HepG2 (cell line): ENCODE measurements at regions not wholly inside any gene's neighbourhood (a gene's known extent, or its start where the extent isn't known, plus 50 kb on each side); places are given as distances from the start of the nearest gene placed in this dataset.

Source experiments
- ATAC-seq: fragments of 200-7000 bp; cut with Tn5 transposase; 3 replicates; pipeline ENCODE4 v1.9.1; 2020; ENCODE audit warnings: mild to moderate bottlenecking, moderate library complexity
- BruUV-seq: library from RNA; stranded (reverse); fragments of 400-500 nt; replicated peaks from 2 replicates; lab custom pipeline; 2021; lab: Mats Ljungman, UMichigan
- CTCF ChIA-PET: fragments of 300-600 bp; formaldehyde crosslinking; extraction: SDS; loops from one replicate; lab custom pipeline; 2021; ENCODE audit warnings: low total read pairs, inconsistent platforms, low intra/inter-chr PET ratio; lab: Yijun Ruan, JAX
- POLR2A ChIA-PET: fragments of 350-600 bp; sonication (Branson Sonifier 250); formaldehyde crosslinking; loops from one replicate; lab custom pipeline; 2020; ENCODE audit warnings: antibody characterized with exemption, inconsistent platforms; lab: Yijun Ruan, JAX
- DNase-seq: peaks from one replicate; pipeline ENCODE4 v3.0.0-alpha.2; 2015; ENCODE audit warnings: low spot score
- FAIRE-seq: peaks from 3 replicates; lab custom pipeline; 2011; peaks lifted over from hg19 to GRCh38; lab: Jason Lieb, UNC
- H2AFZ ChIP-seq: one replicate; pipeline ENCODE4 v1.6.1; 2011; ENCODE audit warnings: low read length, inconsistent platforms
- H3K27ac ChIP-seq: fragments of 300-600 bp; 3 replicates; pipeline ENCODE4 v1.8.0; 2011; ENCODE audit warnings: mixed run types, mild to moderate bottlenecking, mixed read lengths, low read length, inconsistent platforms; ENCODE audit not compliant: insufficient read depth; ENCODE audit errors: extremely low read length
- H3K27me3 ChIP-seq, 2 experiments: fragments of 200-600 bp in 1 of 2; 2 replicates in 1 of 2; 3 replicates in 1 of 2; pipeline versions ENCODE4 v1.6.0 to v1.8.0; 2011; ENCODE audit warnings: low read length in 2 of 2, mild to moderate bottlenecking in 2 of 2, moderate library complexity in 2 of 2, inconsistent platforms in 1 of 2; ENCODE audit not compliant: insufficient read depth in 2 of 2, control insufficient read depth in 1 of 2
- H3K36me3 ChIP-seq, 2 experiments: fragments of 200-600 bp in 1 of 2; replicated peaks in 1 of 2; 2 replicates in 1 of 2; 3 replicates in 1 of 2; pipeline versions ENCODE4 v1.5.1 to v1.8.0; 2011; ENCODE audit warnings: low read length in 2 of 2, inconsistent platforms in 1 of 2; ENCODE audit not compliant: insufficient read depth in 2 of 2, control insufficient read depth in 1 of 2
- H3K4me1 ChIP-seq: 2 replicates; pipeline ENCODE4 v1.5.1; 2012; ENCODE audit warnings: low read length, inconsistent platforms; ENCODE audit not compliant: insufficient read depth
- H3K4me2 ChIP-seq: 2 replicates; pipeline ENCODE4 v1.6.0; 2011; ENCODE audit warnings: low read depth, low read length, inconsistent platforms
- H3K4me3 ChIP-seq, 3 experiments: fragments of 200-600 bp in 1 of 3; sonication (generic), shearing (Covaris generic) in 1 of 3; replicated peaks in 1 of 3; 2 replicates each; pipeline ENCODE4 v1.5.1; 2011 to 2016; ENCODE audit warnings: low read length in 3 of 3, inconsistent platforms in 2 of 3, low read depth in 2 of 3, mild to moderate bottlenecking in 2 of 3, control low read depth in 1 of 3, mixed read lengths in 1 of 3; ENCODE audit not compliant: insufficient read depth in 1 of 3
- H3K79me2 ChIP-seq: one replicate; pipeline ENCODE4 v1.6.1; 2011; ENCODE audit warnings: low read length, inconsistent platforms; ENCODE audit not compliant: insufficient read depth
- H3K9ac ChIP-seq: 2 replicates; pipeline ENCODE4 v1.6.0; 2011; ENCODE audit warnings: mild to moderate bottlenecking, low read depth, low read length, inconsistent platforms; ENCODE audit not compliant: insufficient read depth
- H3K9me3 ChIP-seq: 2 replicates; pipeline ENCODE4 v1.5.1; 2012; ENCODE audit warnings: mild to moderate bottlenecking, low read length
- H4K20me1 ChIP-seq: 2 replicates; pipeline ENCODE4 v1.6.0; 2011; ENCODE audit warnings: inconsistent platforms, mild to moderate bottlenecking, low read length, moderate library complexity; ENCODE audit not compliant: insufficient read depth
- ZC3H4 ChIP-seq: sonication (generic); formaldehyde crosslinking; IDR thresholded peaks from 2 replicates; pipeline ENCODE4 v1.4.0; 2020; ENCODE audit warnings: missing genetic modification reagents, borderline replicate concordance
- WGBS: methylation state at CpG from one replicate; pipeline ENCODE4 v1.1.6; 2017; ENCODE audit warnings: low lambda C conversion rate; 5-methylcytosine and 5-hydroxymethylcytosine counted together
- in situ Hi-C: cut with HindIII; loops from 2 replicates; pipeline ENCODE4 v1.10.0; 2017; ENCODE audit warnings: low pct_unique_long_range_greater_than_20kb; ENCODE audit not compliant: extremely low pct_ligation_motif_present
- intact Hi-C: fragments of 100-400 bp; cut with micrococcal nuclease; formaldehyde crosslinking; loops from one replicate; pipeline ENCODE4 v1.10.0; 2022; ENCODE audit not compliant: unreplicated experiment
- TF ChIP-seq, protein P1 (sequence below): sonication (generic); formaldehyde crosslinking; IDR thresholded peaks from 2 replicates; pipeline ENCODE4 v1.4.0; 2020; ENCODE audit warnings: mild to moderate bottlenecking, missing genetic modification reagents
- TF ChIP-seq, protein P2 (sequence below): IDR thresholded peaks from 2 replicates; pipeline ENCODE4 v1.6.1; 2016; ENCODE audit warnings: low read depth, missing genetic modification reagents, missing compliant biosample characterization
- TF ChIP-seq, protein P3 (sequence below): sonication (generic); formaldehyde crosslinking; IDR thresholded peaks from 2 replicates; pipeline ENCODE4 v1.4.0; 2020; ENCODE audit warnings: missing genetic modification reagents

DNA sequence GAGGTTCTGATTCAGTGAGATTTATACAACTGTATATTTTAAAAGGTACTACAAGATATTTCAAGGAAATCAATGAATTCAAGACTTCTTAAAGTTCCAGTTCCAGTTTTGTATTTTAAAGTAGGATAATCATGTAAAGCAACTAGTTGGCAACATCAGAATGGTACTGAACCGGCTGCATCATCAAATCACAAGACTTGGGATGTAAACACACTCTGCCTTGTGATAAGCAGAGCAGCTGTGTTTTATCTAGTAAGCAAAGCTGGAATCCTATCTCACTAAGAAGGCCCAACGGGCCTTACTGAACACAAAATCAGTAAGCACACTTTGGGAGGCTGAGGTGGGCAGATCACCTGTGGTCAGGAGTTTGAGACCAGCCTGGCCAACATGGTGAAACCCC is 327.2 kb upstream of the NREP start (continued):
- TF ChIP-seq, protein P1, sequence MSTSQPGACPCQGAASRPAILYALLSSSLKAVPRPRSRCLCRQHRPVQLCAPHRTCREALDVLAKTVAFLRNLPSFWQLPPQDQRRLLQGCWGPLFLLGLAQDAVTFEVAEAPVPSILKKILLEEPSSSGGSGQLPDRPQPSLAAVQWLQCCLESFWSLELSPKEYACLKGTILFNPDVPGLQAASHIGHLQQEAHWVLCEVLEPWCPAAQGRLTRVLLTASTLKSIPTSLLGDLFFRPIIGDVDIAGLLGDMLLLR (CRISPR knock-in tag), result no peak

DNA sequence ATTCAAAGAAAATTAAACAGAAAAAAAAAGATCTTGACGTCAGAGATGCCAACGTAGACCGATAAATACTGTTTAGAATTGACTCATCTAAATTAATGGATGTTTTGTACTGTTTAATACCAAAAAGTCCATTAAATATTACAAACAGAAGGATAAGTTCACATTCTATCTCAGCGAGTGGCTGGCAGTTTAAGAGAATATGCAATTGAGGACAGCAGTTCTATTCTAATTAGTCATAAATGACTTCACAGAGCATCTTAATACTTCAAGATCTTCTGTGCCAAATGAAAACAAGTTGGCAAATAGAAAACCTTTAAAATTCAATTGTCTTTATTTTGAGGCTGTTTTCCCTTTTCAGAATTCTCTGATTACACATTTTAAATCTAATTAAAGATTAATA is 326.6 kb upstream of the NREP start:
- no peak for ATAC-seq
- no peaks in the 10 kb centered on the region for H3K4me1 ChIP-seq
- no peak for DNase-seq
- no peaks in the 10 kb centered on the region for H4K20me1 ChIP-seq
- H3K9ac ChIP-seq, result no peak overlapping the region
- H3K27ac ChIP-seq, result no peak overlapping the region
- H3K79me2 ChIP-seq, result no peaks in the 10 kb centered on the region
- BruUV-seq, result no TSS peak
- H2AFZ ChIP-seq, result no peak overlapping the region
- H3K4me3 ChIP-seq, result no peak overlapping the region
- H3K9me3 ChIP-seq, result no peaks in the 10 kb centered on the region
- H3K4me2 ChIP-seq, result no peak overlapping the region
- no peak for FAIRE-seq
- H3K27me3 ChIP-seq, result no peaks in the 10 kb centered on the region
- whole genome bisulfite sequencing, result 2% methylated on average over 4 of the region's 4 CpGs
- ChIA-PET POLR2A (no interaction called here), CTCF (no interaction called here)
- no peaks in the 10 kb centered on the region for H3K36me3 ChIP-seq
- intact Hi-C loops, result no loop called here
- in situ Hi-C loops, result no loop called here
- TF ChIP-seq, protein P2, sequence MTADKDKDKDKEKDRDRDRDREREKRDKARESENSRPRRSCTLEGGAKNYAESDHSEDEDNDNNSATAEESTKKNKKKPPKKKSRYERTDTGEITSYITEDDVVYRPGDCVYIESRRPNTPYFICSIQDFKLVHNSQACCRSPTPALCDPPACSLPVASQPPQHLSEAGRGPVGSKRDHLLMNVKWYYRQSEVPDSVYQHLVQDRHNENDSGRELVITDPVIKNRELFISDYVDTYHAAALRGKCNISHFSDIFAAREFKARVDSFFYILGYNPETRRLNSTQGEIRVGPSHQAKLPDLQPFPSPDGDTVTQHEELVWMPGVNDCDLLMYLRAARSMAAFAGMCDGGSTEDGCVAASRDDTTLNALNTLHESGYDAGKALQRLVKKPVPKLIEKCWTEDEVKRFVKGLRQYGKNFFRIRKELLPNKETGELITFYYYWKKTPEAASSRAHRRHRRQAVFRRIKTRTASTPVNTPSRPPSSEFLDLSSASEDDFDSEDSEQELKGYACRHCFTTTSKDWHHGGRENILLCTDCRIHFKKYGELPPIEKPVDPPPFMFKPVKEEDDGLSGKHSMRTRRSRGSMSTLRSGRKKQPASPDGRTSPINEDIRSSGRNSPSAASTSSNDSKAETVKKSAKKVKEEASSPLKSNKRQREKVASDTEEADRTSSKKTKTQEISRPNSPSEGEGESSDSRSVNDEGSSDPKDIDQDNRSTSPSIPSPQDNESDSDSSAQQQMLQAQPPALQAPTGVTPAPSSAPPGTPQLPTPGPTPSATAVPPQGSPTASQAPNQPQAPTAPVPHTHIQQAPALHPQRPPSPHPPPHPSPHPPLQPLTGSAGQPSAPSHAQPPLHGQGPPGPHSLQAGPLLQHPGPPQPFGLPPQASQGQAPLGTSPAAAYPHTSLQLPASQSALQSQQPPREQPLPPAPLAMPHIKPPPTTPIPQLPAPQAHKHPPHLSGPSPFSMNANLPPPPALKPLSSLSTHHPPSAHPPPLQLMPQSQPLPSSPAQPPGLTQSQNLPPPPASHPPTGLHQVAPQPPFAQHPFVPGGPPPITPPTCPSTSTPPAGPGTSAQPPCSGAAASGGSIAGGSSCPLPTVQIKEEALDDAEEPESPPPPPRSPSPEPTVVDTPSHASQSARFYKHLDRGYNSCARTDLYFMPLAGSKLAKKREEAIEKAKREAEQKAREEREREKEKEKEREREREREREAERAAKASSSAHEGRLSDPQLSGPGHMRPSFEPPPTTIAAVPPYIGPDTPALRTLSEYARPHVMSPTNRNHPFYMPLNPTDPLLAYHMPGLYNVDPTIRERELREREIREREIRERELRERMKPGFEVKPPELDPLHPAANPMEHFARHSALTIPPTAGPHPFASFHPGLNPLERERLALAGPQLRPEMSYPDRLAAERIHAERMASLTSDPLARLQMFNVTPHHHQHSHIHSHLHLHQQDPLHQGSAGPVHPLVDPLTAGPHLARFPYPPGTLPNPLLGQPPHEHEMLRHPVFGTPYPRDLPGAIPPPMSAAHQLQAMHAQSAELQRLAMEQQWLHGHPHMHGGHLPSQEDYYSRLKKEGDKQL, result no peak
- no peak for TF ChIP-seq ZC3H4 (CRISPR knock-in tag)
- TF ChIP-seq, protein P3, sequence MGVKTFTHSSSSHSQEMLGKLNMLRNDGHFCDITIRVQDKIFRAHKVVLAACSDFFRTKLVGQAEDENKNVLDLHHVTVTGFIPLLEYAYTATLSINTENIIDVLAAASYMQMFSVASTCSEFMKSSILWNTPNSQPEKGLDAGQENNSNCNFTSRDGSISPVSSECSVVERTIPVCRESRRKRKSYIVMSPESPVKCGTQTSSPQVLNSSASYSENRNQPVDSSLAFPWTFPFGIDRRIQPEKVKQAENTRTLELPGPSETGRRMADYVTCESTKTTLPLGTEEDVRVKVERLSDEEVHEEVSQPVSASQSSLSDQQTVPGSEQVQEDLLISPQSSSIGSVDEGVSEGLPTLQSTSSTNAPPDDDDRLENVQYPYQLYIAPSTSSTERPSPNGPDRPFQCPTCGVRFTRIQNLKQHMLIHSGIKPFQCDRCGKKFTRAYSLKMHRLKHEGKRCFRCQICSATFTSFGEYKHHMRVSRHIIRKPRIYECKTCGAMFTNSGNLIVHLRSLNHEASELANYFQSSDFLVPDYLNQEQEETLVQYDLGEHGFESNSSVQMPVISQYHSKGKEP (CRISPR knock-in tag), result no peak
